RPMI8226 (cell line): ENCODE measurements at regions not wholly inside any gene's neighbourhood (a gene's known extent, or its start where the extent isn't known, plus 50 kb on each side); places are given as distances from the start of the nearest gene placed in this dataset.
"Not testable (repeated sequence)": the region's sequence is repeated elsewhere in the genome, so short reads cannot be mapped to it uniquely, and the experiment has no call there.

Experiments
- DNase-seq: peaks from one replicate; pipeline ENCODE4 v3.0.0-alpha.2; 2015

- DNase-seq = no peak
These were observed 122.4 kb upstream of the SMURF2 start for GRCh38 chr17:64784353-64785010.

- no peak for DNase-seq
These were observed 121.6 kb upstream of the SMURF2 start for GRCh38 chr17:64783556-64784352.

GRCh38 chr17:64783031-64783461 lies 120.9 kb upstream of the SMURF2 start:
- no peak for DNase-seq

- no peak for DNase-seq
These were observed 119.9 kb upstream of the SMURF2 start for GRCh38 chr17:64781810-64782555.

- peak; percentile 14 for DNase-seq
These were observed 119.1 kb upstream of the SMURF2 start for GRCh38 chr17:64781014-64781756.

- DNase-seq = no peak
These were observed 118.2 kb upstream of the SMURF2 start for GRCh38 chr17:64780096-64781013.

GRCh38 chr17:64779376-64780095 lies 117.4 kb upstream of the SMURF2 start:
- no peak for DNase-seq

- DNase-seq = not testable (repeated sequence)
These were observed 116.9 kb upstream of the SMURF2 start for GRCh38 chr17:64779098-64779375.

GRCh38 chr17:64778240-64779097 lies 116.4 kb upstream of the SMURF2 start:
- peak; percentile 41 for DNase-seq

- DNase-seq = peak; percentile 68
These were observed 115.5 kb upstream of the SMURF2 start for GRCh38 chr17:64777415-64778239.

GRCh38 chr17:64776720-64777414 lies 114.8 kb upstream of the SMURF2 start:
- DNase-seq = peak; percentile 82

GRCh38 chr17:64775701-64776570 lies 113.8 kb upstream of the SMURF2 start:
- DNase-seq = no peak

GRCh38 chr17:64774888-64775540 lies 112.9 kb upstream of the SMURF2 start:
- no peak for DNase-seq

GRCh38 chr17:64773836-64774761 lies 112.0 kb upstream of the SMURF2 start:
- peak; percentile 83 for DNase-seq

GRCh38 chr17:64773386-64773835 lies 111.3 kb upstream of the SMURF2 start:
- no peak for DNase-seq

- DNase-seq = no peak
These were observed 110.8 kb upstream of the SMURF2 start for GRCh38 chr17:64772845-64773299.
